Putamen (tissue), 1 donor: ENCODE measurements at regions not wholly inside any gene's neighbourhood (a gene's known extent, or its start where the extent isn't known, plus 50 kb on each side); places are given as distances from the start of the nearest gene placed in this dataset.
A peak's percentile ranks its signal among the peaks of the same experiment; 100 is the strongest.
"Not testable (repeated sequence)": the region's sequence is repeated elsewhere in the genome, so short reads cannot be mapped to it uniquely, and the experiment has no call there.

Source experiments
- DNase-seq: peaks from one replicate; pipeline ENCODE4 v3.0.0-alpha.2; 2016; ENCODE audit warnings: low spot score

GRCh38 chr9:99628849-99629620 lies 192.7 kb upstream of the NR4A3 start:
- DNase-seq: no peak

DNA sequence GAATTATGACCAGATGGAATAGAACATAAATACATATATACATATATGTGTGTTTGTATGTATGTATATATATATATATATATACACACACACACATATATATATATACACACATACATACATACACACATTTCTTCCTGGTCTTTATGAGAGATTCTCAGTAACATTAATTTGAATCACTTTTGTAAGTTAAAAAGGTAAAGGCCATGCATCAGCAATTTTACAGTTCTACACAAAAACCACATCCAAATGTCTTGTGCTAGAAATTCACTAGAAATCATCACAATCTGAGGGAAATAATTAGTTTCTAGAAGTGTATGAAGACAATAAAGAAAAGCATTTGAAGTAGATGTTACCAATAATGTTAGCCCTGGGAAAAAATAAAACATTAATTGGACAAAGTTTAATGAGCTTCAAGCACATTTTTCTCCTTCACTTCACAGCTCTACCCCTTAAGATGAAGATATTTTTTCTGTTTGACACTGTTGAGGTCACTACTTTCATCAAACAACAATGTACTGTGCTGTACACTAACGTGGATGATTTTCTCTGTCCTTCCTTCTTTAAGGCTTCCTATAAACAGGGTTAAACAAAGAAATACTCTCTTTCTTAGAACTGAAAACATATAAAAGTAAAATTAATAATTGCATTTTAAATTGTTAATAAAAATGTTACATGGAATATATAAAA lies 189.2 kb upstream of the NR4A3 start:
- no peak for DNase-seq

- DNase-seq: no peak
These were observed 188.4 kb upstream of the NR4A3 start for GRCh38 chr9:99633265-99633664.

DNA sequence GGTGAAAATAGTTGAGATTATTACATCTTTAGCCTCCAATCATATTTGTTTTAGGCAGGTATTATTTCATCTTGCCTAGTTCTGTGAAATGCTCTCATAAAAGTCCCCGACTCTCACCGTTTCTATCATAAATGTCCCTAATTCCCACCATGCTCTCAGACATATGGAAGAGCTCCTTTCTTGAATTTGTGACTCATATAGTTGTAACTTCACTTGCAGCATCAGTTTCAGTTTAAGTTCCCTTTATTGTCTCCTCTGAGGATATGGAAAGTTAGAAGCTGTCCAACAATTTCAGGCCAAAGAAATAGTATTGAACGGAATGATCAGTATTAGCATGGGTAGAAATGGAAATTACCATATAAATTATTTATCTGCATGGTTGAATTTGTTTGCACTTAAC lies 187.5 kb upstream of the NR4A3 start:
- no peak for DNase-seq

GRCh38 chr9:99635032-99635431 lies 186.7 kb upstream of the NR4A3 start:
- no peak for DNase-seq

DNA sequence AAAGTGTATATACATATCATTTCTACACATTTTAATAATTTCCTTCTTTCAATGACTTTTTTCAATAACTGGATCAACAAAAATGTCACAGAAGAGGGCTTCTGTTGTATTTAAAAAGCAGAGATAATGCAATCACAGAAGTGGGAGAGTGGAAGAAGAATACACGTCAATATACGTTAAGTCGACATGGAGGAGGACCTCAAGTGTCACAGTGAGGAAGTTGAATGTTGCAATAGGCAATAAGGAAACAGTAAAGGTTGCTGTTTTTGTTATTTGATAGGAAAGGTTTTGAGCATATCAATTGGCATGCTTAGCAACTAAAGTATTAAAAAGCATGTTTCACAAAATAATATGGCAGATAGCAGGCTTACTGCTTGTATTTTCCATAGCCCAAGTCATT lies 184.0 kb upstream of the NR4A3 start:
- DNase-seq: no peak

DNA sequence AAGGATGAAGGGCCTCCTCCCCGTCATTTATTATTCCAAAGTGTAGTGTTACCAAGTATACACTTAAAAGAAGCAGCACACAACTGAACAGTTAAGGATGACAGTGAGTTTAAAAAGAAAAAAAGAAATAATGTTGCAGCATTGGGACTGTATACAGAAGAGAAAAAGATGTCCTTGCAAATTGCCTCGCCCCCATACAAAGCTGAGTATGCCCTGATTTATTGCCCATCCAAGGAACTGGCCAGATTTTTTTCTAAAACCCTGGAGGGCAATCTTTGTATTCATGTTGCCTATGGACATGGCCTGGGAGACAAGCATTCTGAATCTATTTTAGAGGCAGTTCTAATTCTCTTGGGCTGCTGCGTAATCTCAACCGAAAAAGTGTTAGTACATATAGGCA lies 182.7 kb upstream of the NR4A3 start:
- no peak for DNase-seq

- DNase-seq: no peak
These were observed 174.1 kb upstream of the NR4A3 start for GRCh38 chr9:99647604-99648003.

DNA sequence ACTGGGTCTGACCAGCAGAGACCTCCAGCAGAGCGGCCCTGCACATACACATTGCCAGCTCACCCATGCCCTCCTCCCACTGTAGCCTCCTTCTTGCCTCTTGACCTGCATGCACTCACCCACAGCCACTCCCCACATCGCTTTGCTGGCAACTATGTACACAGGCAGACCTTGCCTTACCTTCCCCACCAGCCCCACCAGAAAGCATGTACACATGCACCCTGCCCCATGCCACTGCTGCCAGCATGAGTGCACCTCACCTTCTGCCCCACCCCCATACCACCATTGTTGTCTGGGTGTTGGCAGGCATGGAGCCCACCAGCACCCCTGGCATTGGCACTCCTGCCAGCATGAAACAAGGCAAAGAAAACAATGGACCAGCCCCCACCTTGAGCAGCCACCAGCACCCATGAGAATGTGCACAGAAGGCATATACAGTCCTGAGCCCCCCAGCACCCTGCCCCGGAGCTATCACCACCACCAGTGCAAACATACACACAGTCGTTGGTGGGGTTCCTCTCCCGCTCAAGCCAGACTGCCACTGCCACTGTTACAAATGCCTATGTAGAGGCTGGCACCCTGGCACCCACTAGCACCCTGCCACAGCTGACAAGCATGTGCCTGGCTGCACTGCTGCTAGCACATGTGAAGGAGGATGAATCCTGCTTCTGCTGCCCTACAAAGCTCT lies 171.4 kb upstream of the NR4A3 start:
- no peak for DNase-seq

DNA sequence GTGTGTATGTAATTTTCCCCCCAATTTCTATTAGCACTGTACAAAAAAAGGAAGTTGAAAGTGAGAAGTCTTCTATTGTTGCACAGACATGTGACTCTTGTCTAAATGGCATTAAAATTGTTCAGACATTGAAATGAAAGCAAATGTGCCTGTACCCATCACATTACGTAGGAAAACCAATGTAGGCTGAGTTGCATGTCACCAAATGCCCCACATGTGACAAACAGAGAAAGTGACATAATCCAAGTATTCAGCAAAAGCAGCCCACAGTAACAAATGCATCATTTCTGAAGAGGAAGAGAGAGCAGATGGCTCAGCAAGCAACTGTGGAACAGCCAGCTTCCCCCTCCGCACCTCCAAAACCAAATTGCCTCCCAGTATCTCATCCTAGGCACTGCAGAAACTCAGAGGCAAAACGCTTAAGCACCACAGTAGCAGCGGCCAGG lies 161.5 kb upstream of the NR4A3 start:
- DNase-seq: peak; percentile 31

GRCh38 chr9:99663297-99663696 lies 158.4 kb upstream of the NR4A3 start:
- DNase-seq: no peak

DNA sequence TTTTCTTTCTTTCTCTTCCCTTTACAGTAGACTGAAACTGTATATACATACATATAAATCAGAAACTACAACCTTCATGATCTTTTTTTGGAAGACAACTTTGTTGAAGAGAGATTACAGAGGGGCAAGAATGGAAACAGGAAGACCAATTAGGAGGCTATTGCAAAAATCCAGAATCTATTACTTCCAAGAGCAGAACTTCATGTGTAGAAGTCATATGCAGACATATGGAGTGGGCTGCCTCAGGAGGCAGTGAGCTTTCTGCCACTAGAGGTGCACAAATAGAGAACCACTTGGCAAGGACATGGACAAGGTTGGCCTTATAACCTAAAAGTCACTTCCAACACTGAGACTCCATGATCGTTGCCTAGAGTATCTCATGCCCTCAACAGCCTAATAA lies 157.8 kb upstream of the NR4A3 start:
- DNase-seq: no peak

DNA sequence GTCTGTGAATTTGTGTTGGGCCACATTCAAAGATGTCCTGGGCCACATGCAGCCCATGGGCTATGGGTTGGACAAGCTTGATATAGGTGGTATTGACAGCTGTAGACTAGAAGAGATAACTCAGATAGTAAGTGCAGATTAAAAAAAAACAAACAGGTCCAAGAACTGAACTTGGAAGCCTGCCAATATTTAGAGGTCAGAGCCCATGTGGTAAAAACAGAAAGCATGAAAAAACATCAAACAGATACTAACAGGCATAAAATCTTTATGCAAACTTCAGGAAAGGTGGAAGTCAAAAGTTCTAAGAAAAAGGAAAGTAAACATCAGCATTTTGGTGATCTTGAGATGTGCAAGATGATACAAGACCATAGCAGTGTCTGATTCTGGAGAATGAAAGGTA lies 155.1 kb upstream of the NR4A3 start:
- no peak for DNase-seq

DNA sequence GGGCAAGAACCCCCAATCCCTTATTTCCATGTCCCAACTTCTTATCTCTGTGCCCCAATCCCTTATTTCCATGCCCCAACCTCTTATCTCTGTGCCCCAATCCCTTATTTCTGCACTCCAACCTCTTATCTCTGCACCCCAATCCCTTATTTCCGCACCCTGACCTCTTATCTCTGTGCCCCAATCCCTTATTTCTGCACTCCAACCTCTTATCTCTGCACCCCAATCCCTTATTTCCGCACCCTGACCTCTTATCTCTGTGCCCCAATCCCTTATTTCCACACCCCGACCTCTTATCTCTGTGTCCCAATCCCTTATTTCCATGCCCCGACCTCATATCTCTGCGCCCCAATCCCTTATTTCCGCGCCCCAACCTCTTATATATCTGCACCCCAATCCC lies 150.8 kb upstream of the NR4A3 start:
- DNase-seq: not testable (repeated sequence)

DNA sequence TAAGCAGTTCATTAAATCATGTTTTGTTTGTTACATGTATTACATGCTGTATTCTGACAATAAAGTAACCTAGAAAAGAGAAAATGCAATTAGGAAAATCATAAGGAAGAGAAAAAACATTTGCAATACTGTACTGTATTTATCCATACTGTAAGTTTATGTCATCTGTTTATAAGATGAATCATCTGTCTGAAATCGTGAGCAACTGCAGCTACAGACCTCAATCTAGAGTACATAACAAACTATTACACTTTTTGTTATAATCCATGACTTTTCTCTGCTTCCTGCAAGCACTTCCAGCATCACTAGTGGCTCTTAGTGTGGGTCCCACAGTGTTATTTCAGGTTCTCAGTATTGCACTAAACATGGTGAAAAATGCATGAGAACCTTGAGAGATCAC lies 144.4 kb upstream of the NR4A3 start:
- DNase-seq: no peak

DNA sequence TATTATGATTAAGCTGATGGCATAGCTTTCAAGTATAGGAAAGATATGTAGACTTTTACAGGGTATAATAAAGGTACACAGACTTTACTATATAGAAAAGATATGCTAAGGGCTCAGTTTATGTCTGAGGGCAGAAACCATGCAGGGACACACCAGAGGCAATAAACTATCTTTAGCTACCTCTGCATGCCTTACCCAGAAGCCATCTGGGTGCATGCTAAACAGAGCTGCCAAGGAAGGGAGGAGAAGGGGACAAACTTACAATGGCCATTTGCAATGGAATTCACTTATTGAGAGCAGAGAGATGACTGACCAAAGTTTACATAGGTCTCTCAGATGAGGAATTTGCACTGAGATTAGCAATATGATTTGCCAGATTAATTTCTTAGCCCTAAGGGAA lies 143.1 kb upstream of the NR4A3 start:
- DNase-seq: no peak

DNA sequence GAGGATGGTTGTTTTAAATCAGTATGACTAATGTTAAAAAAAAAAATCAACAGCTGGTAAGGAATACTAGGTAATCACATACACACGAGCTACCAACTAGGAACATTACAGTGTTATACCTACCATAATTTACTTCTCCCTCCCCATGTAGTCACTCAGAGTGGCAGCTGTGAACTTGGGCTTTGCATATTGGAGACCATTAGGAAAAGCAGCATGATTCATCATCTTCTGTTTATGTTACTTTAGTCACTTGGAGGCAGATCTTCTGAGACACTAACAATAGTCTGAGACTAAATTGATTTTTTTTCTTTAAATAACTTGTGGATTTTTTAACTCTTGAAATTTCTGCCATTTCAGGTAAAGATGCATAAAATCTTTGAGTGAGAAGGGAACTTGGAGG lies 141.5 kb upstream of the NR4A3 start:
- DNase-seq: no peak

GRCh38 chr9:99681113-99681512 lies 140.6 kb upstream of the NR4A3 start:
- DNase-seq: no peak

GRCh38 chr9:99682378-99682777 lies 139.3 kb upstream of the NR4A3 start:
- DNase-seq: no peak

GRCh38 chr9:99682870-99683269 lies 138.8 kb upstream of the NR4A3 start:
- no peak for DNase-seq

DNA sequence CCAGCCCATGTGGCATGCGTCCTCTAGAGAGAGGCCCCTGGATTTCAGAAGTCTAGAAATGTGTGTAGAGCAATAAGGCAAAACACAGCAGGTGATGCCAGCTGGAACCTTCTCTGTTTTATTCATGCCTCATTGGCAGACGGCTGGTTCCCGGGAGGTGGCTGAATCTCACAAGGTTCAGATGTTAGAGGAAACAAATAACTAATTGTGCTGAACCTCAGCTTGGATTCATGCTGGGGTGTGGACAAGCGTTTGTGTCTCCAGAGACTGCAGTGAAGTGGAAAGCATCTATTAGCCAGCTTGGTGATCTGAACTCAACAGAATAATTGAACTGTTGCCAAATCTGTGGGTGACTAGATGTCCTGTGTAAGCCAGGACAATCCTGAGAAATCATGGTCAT lies 131.1 kb upstream of the NR4A3 start:
- peak; percentile 52 for DNase-seq

DNA sequence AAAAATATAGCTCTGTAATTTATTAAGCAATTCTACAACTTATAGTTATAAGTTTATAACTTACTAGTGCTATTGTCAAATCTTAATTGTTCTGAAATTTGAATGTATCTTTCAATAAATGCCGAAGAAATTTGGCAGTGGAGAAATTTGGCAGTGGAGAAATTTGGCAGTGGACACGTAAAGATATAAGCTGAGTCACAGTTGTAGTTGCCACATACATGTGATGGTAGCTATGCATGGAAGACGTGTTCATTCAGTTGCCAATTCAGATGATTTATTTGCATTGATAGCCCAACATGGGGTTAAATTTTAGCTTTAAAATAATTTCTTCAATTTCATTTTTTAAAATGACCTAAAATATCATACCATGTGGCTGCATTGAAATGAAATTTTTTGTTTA lies 127.8 kb upstream of the NR4A3 start:
- no peak for DNase-seq

DNA sequence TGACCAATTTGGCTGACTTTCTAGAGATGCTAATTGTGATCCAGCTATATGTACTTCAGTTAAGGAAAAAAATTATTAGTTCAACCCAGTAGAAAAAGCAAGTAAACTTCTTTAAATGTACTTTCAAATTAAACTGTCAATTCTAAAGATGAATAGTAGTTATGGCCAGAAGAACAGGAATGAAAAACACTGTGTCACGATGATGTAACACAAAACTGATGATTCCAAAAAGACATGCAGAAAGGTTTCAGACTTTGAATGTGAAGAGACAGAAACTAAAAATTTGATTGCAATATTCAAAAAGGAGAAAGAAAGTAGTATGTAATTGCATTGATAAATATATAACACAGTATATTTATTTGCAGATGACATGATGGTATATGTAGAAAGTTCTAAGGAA lies 127.3 kb upstream of the NR4A3 start:
- DNase-seq: no peak
